HG03342 (cell line): ENCODE measurements at regions not wholly inside any gene's neighbourhood (a gene's known extent, or its start where the extent isn't known, plus 50 kb on each side); places are given as distances from the start of the nearest gene placed in this dataset.
"Not testable (repeated sequence)": the region's sequence is repeated elsewhere in the genome, so short reads cannot be mapped to it uniquely, and the experiment has no call there.

Source experiments
- ATAC-seq: cut with Tn5 transposase; IDR thresholded peaks from one replicate; pipeline ENCODE4 v1.9.1; 2021; ENCODE audit warnings: mild to moderate bottlenecking, moderate library complexity; ENCODE audit not compliant: unreplicated experiment

DNA sequence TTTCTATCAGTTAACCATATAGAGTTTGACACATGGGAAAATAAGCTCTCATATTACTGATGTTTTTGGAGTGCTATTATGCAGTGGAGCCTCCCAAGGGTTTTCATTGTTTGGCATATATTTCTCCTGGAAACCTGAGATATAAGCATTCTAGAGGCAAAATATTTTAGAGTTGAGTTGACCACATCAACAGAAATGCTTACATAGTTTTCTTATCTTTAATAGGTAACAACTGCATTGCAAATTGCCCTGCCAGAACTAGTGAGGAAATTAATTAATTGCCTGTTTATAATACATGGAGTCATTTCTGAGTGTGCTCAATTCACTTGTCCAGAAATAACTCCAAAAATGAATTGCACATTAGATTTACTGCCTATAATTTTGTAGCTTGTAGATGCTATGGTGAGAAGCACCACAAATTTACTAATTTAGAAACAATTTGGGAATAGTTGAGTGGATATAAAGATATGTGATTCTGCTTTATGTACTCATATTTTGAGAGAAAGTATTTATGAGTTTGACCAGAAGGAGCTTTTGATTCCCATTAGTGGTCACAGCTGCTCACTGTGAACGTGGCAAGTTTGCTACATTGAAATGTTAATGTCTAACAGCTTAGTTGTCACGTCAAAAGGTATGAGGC is 288.7 kb downstream of the CD109 start:
- no peak for ATAC-seq

DNA sequence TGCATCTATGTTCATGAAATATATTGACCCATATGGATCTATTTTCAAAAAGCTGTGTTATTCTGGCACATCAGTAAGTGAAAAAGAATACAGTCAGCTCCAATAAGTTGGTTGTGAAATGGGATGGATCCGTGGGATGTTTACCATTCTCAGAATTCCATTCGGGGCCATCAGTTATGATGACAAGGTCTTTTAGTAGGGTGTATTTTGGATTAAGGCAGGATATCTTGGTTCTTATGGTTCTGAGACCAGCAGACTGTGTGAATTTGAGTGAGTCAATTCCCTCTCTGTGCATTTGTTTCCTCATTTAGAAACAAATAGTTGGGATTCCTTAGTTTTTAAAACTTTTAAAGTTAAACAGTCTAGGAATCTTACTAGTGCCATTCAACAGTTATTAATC is 287.4 kb downstream of the CD109 start:
- ATAC-seq = no peak

DNA sequence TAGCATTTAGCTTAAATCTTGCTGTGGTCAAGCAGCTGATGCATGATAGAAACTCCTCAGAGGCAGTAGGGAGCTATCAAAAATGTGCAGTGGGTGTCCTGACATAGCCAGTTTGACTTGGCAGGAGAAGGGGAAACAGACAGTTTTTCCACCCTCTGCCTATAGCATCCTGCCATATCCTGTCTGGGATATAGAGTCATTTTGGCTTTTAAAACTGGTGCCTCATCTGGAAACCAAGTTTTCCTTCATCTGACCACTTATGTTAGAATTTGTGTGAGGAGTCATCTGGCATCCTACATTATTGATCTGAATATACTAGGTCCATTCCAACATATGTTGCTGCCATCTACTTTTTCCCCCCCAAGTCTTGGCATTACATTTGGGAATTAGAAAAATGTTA is 284.1 kb downstream of the CD109 start:
- no peak for ATAC-seq

DNA sequence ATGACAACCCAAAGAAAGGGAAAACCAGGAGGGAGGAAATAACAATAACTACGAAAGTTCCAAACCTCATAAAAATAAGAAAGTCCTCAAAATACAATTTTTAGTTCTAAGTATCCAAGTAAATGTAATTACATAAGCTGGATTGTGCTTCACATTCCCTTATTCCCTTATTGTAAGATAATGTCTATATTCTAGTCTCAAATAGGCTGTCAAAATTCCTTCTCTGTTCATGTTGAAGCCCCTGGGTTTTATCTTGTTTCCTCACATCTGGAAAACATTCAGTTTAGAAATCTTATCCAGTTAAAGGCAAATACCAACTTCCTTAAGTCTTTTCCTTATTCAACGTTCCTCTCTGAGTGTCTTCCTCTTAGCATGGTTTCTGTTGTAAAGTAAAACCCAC is 282.3 kb downstream of the CD109 start:
- ATAC-seq = no peak

DNA sequence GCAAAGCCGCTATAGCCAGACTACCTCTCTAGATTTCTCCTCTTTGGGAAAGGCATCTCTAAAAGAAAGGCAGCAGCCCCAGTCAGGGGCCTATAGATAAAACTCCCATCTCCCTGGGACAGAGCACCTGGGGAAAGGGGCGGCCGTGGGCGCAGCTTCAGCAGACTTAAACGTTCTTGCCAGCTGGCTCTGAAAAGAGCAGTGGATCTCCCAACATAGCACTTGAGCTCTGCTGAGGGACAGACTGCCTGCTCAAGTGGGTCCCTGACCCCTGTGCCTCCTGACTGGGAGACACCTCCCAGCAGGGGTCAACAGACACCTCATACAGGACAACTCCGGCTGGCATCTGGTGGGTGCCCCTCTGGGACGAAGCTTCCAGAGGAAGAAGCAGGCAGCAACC is 276.5 kb downstream of the CD109 start:
- ATAC-seq = not testable (repeated sequence)

DNA sequence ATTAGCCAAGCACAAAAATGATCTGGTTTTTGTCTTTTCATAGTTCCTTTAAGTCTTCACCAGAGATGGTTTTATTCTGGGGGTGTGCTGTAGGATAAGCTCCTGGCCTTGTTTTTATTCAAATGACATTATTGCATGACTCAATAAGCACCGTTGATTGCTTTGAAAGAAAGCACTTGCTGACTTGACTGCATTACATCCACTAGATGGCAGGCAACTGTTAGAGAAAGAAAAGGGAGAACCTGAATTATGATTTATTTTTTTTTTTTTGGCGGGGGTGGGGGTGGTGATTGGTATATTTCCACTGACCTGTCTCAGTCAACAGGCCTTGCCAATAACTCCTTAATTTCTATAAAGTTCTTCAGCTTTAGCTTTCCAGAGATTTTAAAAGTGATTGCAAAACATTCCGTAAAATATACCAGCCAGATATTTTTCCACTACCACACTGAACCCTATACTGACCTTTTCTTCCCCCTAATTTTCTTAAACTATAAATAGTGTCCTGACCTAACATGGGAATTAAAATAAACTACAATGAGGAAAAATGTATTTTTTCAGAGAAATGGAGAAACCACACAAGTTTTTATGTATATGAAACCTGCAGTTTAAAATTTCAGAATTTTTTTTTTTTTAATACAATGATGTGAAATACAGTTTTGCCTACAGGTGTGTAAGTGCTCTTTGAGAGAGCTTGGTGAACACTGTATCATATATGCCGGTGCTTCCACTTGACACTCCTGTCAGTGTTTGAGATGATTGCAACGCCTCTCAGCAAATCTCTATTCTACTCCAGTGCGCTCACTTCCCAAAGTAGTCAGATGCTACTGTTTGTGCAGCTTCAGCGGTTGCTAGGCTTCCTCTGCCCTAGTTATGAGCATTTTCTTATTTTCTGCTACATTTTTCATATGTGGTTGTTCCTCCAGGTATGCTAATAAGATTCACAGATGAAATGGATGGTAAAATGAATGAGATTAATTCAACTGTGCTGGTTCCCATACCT is 274.3 kb downstream of the CD109 start:
- no peak for ATAC-seq

DNA sequence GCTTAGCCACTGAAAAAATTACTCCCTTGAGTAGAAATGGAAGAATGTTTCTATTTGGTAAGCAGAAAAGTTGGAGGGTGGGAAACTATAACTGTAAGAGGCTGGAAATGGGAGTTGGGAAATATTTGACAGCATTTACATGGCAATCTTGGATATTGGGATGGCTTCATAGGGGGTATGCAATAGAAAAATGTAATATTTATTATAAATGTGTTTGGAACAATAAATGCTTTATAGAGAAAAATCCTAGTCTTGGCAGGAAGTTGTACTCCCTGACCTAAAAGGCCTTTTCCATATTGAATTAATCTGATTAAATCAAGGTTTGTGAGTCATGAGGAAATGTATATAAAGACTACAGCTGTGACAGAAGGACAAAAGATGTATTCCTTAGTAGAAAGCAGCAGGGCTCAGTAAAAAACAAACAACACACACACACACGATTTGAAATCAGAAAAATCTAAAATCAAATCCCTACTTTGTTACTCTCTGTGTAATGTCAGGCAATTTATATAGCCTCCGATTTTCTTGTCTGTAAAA is 272.3 kb downstream of the CD109 start:
- ATAC-seq = no peak

DNA sequence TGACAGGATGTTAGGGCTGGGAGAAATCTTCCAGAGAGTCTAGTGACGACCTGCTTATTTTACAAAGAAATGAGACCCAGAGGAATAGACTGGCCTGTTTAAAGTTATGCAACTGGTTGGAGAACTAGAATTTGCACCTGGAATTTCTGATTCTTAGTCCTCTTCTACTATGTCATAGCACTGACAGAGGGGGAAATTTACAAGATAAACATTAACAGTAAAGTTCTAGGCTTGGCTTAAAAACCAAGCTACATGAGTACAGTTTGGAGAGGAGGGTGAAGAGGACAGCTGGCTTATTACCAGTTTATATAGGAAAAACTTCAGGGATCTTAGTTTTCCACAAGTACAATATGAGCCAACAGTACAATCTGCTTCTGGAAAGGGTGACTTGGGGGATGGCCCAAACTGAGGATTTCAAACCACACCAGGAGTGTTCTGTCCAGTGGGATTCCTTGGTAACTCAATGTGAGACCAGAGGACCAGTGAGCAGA is 269.6 kb downstream of the CD109 start:
- ATAC-seq = no peak

DNA sequence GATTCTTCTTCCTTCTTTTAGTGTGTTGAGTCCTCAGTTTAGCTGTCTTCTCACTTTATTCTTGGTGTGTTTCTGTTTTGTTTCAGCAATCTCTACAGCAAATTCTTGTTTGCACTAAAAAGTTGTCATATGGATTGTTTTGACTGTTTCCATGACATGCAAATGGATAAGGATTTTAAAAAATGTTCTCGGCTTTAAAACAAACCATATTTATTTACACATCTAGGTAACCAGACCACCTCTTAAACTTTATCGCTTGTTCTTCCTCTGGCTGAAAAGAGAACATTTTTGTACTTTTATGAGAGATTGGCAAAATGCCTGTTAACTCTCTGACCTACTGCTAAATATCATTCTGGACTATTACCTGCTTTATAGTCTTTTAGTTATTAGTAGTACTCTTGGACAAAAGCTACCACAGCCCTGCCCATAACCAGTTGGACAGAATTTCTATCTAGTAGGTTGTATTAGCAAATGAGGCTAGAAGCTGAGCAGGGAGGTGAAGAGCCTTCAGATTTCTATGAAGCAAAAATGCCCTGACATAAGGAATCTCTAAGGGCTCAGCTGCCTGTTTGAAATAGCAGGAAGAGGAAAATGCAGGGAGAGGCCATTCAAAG is 268.3 kb downstream of the CD109 start:
- ATAC-seq = no peak

DNA sequence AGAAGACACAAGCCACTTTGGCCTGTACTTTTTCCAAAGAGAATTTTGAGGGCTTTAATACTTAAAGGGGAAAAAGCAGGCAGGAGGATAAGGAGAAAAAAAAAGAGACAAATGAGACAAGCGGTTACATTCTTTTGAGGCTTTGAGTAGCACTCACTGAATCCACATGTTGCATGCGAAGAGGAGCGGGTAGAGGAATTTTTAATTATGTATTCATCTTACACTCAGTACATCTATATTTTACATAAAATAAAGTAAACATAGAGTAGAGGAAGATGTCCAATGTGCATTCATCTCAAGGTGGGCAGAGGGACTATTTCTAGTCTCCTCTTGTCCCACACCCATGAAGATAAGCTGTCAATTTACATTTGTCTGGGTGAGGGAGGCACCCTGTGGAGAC is 266.9 kb downstream of the CD109 start:
- no peak for ATAC-seq

DNA sequence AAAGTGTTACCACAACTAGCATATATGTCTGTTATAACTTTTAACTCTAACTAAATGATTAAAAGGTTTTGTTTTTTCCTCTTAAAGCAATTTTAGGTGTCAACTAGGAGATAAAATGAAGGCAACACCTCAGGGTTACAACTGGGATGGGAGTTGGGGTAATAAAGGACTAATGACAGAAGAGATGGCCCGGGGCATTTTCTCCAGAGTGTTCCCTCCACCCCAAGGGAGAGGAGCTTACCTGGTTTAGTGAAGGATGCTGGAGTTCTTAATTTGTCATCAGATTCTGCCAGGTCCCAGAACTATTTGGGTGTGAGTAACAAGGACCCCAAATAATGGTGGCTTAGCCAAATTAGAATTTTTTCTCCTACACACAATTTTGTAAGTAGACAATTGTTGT is 260.3 kb downstream of the CD109 start:
- no peak for ATAC-seq

DNA sequence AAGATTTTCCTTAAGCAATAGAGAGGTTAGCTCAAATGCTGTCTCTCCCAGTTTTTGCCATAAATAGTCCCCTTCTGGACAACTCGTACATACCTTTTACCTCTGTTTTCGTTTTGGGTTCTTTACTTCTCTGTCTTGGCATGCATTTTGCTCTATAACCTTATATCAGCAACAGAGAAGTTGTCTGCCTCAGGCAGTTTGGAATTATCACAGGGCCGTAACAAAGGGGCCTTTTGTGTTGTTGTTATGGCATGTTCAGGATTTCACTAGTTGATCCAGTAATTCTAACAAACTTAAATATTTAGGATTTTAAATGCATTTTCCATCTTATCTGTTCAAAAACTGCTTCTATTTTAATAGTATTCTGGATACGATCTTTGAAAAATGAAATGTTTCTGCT is 259.8 kb downstream of the CD109 start:
- no peak for ATAC-seq

DNA sequence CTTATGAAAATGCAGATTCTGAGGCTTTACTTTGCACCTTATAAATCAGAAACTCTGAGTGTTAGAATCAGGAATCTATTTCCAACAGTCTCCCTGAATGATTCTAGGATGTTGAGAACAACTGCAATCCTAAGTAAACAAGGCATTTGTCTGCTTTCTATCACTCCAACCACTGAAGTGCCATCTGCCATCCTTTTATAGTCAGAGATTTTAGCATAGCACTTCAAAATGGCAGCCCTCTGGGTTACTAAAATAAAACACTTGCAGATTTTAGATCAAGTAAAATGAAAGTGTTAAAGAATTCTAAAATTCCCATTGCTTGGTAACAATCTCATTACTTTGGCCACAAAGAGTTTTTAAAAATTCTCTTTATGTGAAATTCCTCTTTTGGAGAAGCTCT is 258.9 kb downstream of the CD109 start:
- no peak for ATAC-seq

DNA sequence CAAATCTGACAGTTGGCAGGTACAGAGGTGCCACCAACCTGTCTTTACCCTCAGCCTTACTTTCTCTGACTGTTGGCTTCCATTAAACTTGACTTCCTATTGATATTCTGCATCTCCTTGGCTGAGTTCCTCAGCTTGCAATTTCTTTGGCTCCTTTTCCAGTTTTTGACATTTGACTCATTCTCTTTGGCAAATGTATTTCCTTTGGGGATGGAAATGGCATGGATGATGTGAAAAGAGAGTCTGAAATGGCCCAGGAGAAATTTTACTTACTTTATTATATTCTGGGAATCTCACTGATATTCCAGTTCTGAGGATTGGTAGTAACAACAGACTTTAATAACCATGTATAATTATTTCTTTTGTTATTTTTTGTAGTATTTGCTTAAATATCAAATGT is 255.2 kb downstream of the CD109 start:
- no peak for ATAC-seq

DNA sequence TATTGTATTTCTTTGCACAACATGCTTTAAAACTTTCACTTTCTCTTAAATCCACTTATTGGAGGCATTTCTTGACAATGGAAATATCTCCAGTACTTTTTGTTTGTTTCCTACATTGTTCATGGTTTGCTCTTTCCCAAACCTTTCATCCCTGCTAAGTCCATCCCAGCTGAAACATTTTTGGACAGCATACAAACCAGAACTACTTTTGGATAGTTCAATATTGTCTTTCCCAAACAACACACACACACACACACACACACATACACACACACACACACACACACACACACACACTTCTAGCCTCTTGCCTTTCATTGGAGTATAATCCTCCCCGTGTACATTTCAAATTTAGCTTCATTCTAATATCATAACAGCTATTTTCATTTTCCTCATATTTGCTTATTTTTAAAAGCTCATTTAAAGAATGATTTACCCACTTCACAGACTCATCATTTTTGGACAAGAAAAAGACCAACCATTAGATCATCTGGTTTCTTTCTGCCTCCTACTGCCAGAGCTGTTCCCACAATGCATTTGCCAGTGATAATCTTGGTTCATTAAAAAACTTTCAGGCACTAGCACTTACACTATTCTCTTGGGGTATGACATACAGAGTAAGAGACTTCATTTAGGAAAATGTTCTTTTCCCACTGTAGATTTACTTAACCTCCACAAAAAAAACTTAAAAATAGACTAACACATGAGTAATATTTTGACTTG is 248.1 kb downstream of the CD109 start:
- no peak for ATAC-seq

DNA sequence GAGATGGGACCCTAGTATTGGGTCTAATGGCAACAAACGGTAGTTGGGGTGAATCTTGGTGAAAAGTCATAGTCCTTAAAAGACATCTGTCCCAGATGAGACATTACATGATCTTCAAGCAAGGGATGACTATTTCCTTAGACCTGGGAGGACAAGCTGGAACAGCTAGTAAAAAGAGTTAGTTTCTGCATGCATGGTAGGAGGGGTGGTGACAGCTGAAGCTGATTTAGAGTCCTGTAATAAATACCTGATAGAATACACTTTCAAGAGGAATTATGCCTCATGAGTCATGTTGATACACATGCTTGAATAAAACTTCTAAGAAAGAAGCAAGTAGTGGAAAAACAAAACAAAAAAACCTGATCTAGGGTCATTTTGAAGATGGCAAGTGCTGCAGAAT is 247.4 kb downstream of the CD109 start:
- no peak for ATAC-seq

DNA sequence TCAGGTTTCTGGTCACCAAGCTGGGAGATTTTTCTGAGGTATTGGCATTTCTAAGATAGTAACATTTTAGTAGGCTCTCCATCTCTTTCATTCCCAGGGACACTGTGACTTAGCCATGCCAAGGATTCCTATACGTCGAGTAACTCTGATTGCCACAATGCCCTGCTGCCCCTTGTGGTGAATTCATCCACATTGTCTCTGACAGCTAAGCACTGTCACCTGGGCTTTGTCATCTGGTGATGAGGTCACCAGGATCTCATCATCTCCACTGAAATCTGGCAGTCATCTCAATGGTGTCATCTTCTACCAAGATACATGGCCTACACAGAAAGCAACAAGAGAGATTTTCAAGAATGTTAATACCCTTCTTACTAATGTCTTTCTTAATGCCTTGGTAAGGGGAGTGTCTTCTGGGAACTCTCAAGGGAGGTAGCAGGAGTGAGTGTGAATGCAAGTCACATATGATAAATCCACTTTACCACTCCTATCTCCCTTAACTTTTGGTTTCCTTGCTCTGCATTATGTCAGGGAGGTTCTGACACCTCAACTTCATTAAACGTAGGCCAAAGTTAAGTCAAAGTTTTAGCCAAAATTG is 246.7 kb downstream of the CD109 start:
- no peak for ATAC-seq

DNA sequence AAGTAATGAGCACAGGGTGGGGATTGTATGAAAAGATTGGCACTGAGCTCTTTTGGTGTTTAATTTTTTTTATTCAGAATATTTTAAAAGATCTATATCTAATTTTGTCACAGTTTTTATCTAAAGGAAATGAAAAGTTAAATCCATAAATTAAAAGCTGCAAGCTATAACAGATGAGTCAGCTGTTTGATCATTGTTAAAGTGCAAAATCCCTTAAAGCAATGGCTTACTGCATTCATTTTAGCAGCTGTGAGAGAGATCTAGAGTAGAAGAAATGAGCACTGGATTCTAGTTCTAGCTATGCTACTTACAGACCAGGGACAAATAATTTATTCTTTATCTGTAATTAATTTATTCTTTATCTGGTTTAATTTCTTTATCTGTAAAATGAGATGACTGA is 245.9 kb downstream of the CD109 start:
- no peak for ATAC-seq

DNA sequence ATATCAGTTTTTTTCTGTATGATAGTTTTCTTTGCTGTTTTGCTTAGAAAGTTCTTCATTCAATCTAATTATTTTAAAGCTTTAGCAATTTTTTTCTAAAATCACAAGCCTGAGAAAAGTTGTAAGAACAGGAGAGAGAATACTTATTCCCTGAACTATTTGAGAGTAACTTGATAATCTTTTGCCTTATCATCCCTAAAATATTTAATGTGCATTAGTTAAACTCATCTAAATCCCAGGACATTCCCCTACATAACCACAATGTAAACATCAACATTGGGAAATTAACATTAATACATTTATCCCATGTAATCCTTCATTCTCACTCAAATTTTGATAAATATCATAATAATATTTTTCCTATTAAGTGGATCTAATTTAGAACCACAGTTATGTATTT is 241.8 kb downstream of the CD109 start:
- ATAC-seq = no peak

DNA sequence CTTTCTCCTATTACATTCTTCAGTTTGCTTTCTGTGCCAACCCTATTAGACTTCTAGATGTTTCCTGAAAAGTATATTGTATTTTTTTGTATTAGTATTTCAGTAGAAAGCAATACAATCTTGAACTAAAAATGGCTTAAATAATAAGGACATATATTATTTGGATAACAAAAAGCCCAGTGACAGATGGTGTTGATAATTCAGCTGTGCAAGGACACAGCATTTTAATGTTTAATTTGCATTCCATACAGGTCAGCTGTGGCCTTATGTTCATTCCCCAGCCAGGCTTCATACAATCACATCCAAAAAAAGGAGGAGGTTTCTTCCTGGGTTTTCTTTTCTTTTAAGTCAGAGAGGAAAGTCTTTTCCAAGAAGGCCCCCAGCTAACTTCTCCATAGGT is 236.9 kb downstream of the CD109 start:
- ATAC-seq = no peak
